H1 (cell line): ENCODE measurements at regions not wholly inside any gene's neighbourhood (a gene's known extent, or its start where the extent isn't known, plus 50 kb on each side); places are given as distances from the start of the nearest gene placed in this dataset.

Experiments used
- CTCF ChIA-PET: fragments of 300-600 bp; sonication (Branson Sonifier 250); formaldehyde crosslinking; loops from one replicate; lab custom pipeline; 2021; ENCODE audit not compliant: partially characterized antibody; lab: Charles Lee
- POLR2A ChIA-PET: fragments of 300-600 bp; sonication (Branson Sonifier 250); formaldehyde crosslinking; loops from one replicate; lab custom pipeline; 2021; ENCODE audit warnings: inconsistent platforms; ENCODE audit not compliant: partially characterized antibody; lab: Charles Lee
- DNase-seq, 2 experiments: peaks; one replicate each; pipeline versions ENCODE4 v3.0.0 to v3.0.0-alpha.2; 2010 to 2022; ENCODE audit warnings: low spot score in 2 of 2, low read depth in 1 of 2, mixed read lengths in 1 of 2
- FAIRE-seq: peaks from 2 replicates; lab custom pipeline; 2011; peaks lifted over from hg19 to GRCh38; lab: Jason Lieb, UNC
- H2AFZ ChIP-seq: 2 replicates; pipeline ENCODE4 v1.8.1; 2012; ENCODE audit warnings: low read length, inconsistent platforms
- H2AK5ac ChIP-seq: 2 replicates; pipeline ENCODE4 v1.6.1; 2013; ENCODE audit warnings: low read depth, low read length
- H2BK120ac ChIP-seq: replicated peaks from 2 replicates; pipeline ENCODE3; 2013; ENCODE audit warnings: low read depth, low read length, inconsistent platforms
- H2BK12ac ChIP-seq: 2 replicates; pipeline ENCODE4 v1.6.1; 2013; ENCODE audit warnings: low read depth, low read length
- H2BK15ac ChIP-seq: 2 replicates; pipeline ENCODE4 v1.6.1; 2013; ENCODE audit warnings: low read length
- H2BK20ac ChIP-seq: 2 replicates; pipeline ENCODE4 v1.6.1; 2013; ENCODE audit warnings: low read length
- H2BK5ac ChIP-seq: 2 replicates; pipeline ENCODE4 v1.6.1; 2013; ENCODE audit warnings: low read depth, low read length
- H3K14ac ChIP-seq: 2 replicates; pipeline ENCODE4 v1.6.1; 2013; ENCODE audit warnings: inconsistent platforms; ENCODE audit not compliant: insufficient read length
- H3K18ac ChIP-seq: 2 replicates; pipeline ENCODE4 v1.6.1; 2013; ENCODE audit warnings: low read length; ENCODE audit errors: extremely low read depth
- H3K23ac ChIP-seq: 2 replicates; pipeline ENCODE4 v1.6.1; 2013; ENCODE audit warnings: inconsistent platforms; ENCODE audit not compliant: insufficient read length
- H3K23me2 ChIP-seq: 2 replicates; pipeline ENCODE4 v1.6.1; 2013; ENCODE audit warnings: low read depth, low read length
- H3K27ac ChIP-seq: 2 replicates; pipeline ENCODE4 v1.6.1; 2011; ENCODE audit warnings: low read depth, low read length, inconsistent platforms
- H3K27me3 ChIP-seq, 4 experiments: replicated peaks in 1 of 4; 1 replicate in 1 of 4; 2 replicates in 3 of 4; pipeline versions ENCODE4 v1.6.1 to v1.8.1; 2011 to 2013; ENCODE audit warnings: low read length in 3 of 4, mild to moderate bottlenecking in 3 of 4, inconsistent platforms in 2 of 4, mixed read lengths in 2 of 4, moderate library complexity in 1 of 4; ENCODE audit not compliant: control insufficient read depth in 3 of 4, insufficient read depth in 3 of 4; ENCODE audit errors: extremely low read depth in 1 of 4
- H3K36me3 ChIP-seq, 4 experiments: 2 replicates each; pipeline versions ENCODE4 v1.6.1 to v1.8.1; 2011 to 2013; ENCODE audit warnings: mild to moderate bottlenecking in 4 of 4, low read length in 3 of 4, moderate library complexity in 2 of 4, control low read depth in 1 of 4, inconsistent platforms in 1 of 4; ENCODE audit not compliant: insufficient read depth in 4 of 4, control insufficient read depth in 2 of 4
- H3K4ac ChIP-seq: replicated peaks from 2 replicates; pipeline ENCODE3; 2013; ENCODE audit warnings: low read length, low read depth, mixed read lengths, inconsistent platforms; ENCODE audit not compliant: insufficient read length
- H3K4me1 ChIP-seq, 4 experiments: replicated peaks in 1 of 4; 1 replicate in 1 of 4; 2 replicates in 3 of 4; pipeline versions ENCODE4 v1.6.1 to v1.8.1; 2011 to 2013; ENCODE audit warnings: low read length in 3 of 4, inconsistent platforms in 2 of 4, mixed read lengths in 1 of 4; ENCODE audit not compliant: insufficient read depth in 4 of 4, control insufficient read depth in 3 of 4
- H3K4me2 ChIP-seq, 2 experiments: 2 replicates each; pipeline versions ENCODE4 v1.6.1 to v1.8.1; 2011 to 2013; ENCODE audit warnings: low read depth in 2 of 2, low read length in 2 of 2, control low read depth in 1 of 2, inconsistent platforms in 1 of 2, mild to moderate bottlenecking in 1 of 2; ENCODE audit not compliant: insufficient read depth in 1 of 2
- H3K4me3 ChIP-seq, 4 experiments: fragments of 200-600, 300-600 bp in 1 of 4; sonication (generic), shearing (Covaris generic), sonication (Bioruptor Twin) in 1 of 4; 2 replicates each; pipeline versions ENCODE4 v1.5.1 to v1.8.1; 2011 to 2016; ENCODE audit warnings: low read length in 4 of 4, low read depth in 3 of 4, control low read depth in 2 of 4, inconsistent platforms in 2 of 4, mild to moderate bottlenecking in 2 of 4, mixed read lengths in 1 of 4, moderate library complexity in 1 of 4; ENCODE audit not compliant: insufficient read depth in 2 of 4; ENCODE audit errors: extremely low read depth in 1 of 4
- H3K56ac ChIP-seq: replicated peaks from 2 replicates; pipeline ENCODE3; 2013; ENCODE audit warnings: low read depth, mild to moderate bottlenecking, mixed read lengths, low read length, inconsistent platforms; ENCODE audit not compliant: insufficient read length
- H3K79me1 ChIP-seq: 2 replicates; pipeline ENCODE4 v1.6.1; 2013; ENCODE audit warnings: low read depth, low read length, control low read depth
- H3K79me2 ChIP-seq, 2 experiments: 2 replicates each; pipeline versions ENCODE4 v1.6.1 to v1.8.1; 2012 to 2013; ENCODE audit warnings: low read length in 2 of 2, mild to moderate bottlenecking in 2 of 2, inconsistent platforms in 1 of 2; ENCODE audit not compliant: insufficient read depth in 2 of 2, control insufficient read depth in 1 of 2
- H3K9ac ChIP-seq, 4 experiments: replicated peaks in 1 of 4; 1 replicate in 1 of 4; 2 replicates in 3 of 4; pipeline versions ENCODE4 v1.6.1 to v1.8.1; 2011 to 2013; ENCODE audit warnings: low read depth in 3 of 4, low read length in 3 of 4, control low read depth in 2 of 4, mild to moderate bottlenecking in 2 of 4, moderate library complexity in 2 of 4, inconsistent platforms in 1 of 4; ENCODE audit errors: extremely low read depth in 1 of 4
- H3K9me3 ChIP-seq, 2 experiments: 2 replicates each; pipeline versions ENCODE4 v1.6.1 to v1.8.1; 2012 to 2013; ENCODE audit warnings: mild to moderate bottlenecking in 2 of 2, moderate library complexity in 2 of 2, control low read depth in 1 of 2, inconsistent platforms in 1 of 2, low read depth in 1 of 2, low read length in 1 of 2, mixed read lengths in 1 of 2; ENCODE audit not compliant: insufficient read depth in 2 of 2
- H4K20me1 ChIP-seq, 2 experiments: replicated peaks in 1 of 2; 2 replicates each; pipeline versions ENCODE3 to v1.8.1; 2011 to 2013; ENCODE audit warnings: inconsistent platforms in 2 of 2, low read length in 2 of 2, mild to moderate bottlenecking in 1 of 2; ENCODE audit not compliant: insufficient read depth in 2 of 2, control insufficient read depth in 1 of 2
- H4K5ac ChIP-seq: 2 replicates; pipeline ENCODE4 v1.6.1; 2013; ENCODE audit warnings: low read length, low read depth, mixed read lengths, inconsistent platforms; ENCODE audit not compliant: insufficient read length
- H4K8ac ChIP-seq: 2 replicates; pipeline ENCODE4 v1.8.0; 2013; ENCODE audit warnings: mild to moderate bottlenecking, moderate library complexity, low read length, inconsistent platforms; ENCODE audit not compliant: insufficient read depth; ENCODE audit errors: extremely low read depth
- H4K91ac ChIP-seq: replicated peaks from 2 replicates; pipeline ENCODE3; 2013; ENCODE audit warnings: low read length, mixed read lengths, inconsistent platforms; ENCODE audit not compliant: insufficient read length
- ASH2L ChIP-seq: fragments of 200-600, 300-600 bp; sonication (generic); IDR thresholded peaks from one replicate; pipeline ENCODE4 v1.7.1; 2017; ENCODE audit warnings: low read length
- CREB1 ChIP-seq: IDR thresholded peaks from 2 replicates; pipeline ENCODE4 v1.6.1; 2012; ENCODE audit warnings: inconsistent platforms
- CTCF ChIP-seq, 3 experiments: IDR thresholded peaks; 1 replicate in 2 of 3; 2 replicates in 1 of 3; pipeline versions ENCODE4 v1.5.1 to v1.6.1; 2011; ENCODE audit warnings: low read length in 3 of 3, mild to moderate bottlenecking in 3 of 3, inconsistent platforms in 2 of 3, low read depth in 1 of 3, moderate library complexity in 1 of 3; ENCODE audit not compliant: insufficient read depth in 1 of 3; ENCODE audit errors: control extremely low read depth in 1 of 3
- HDAC6 ChIP-seq: IDR thresholded peaks from one replicate; pipeline ENCODE4 v1.7.1; 2012; ENCODE audit warnings: low read depth, mild to moderate bottlenecking, inconsistent platforms, low read length, moderate library complexity
- KDM5A ChIP-seq: fragments of 200-600 bp; IDR thresholded peaks from 2 replicates; pipeline ENCODE4 v1.7.1; 2012; ENCODE audit warnings: mild to moderate bottlenecking, low read length, inconsistent platforms, mixed read lengths
- SUZ12 ChIP-seq: fragments of 200-600 bp; sonication (generic); IDR thresholded peaks from 2 replicates; pipeline ENCODE4 v1.6.1; 2012; ENCODE audit warnings: mild to moderate bottlenecking, inconsistent platforms, low read length, moderate library complexity, mixed read lengths
- TCF12 ChIP-seq: IDR thresholded peaks from 2 replicates; pipeline ENCODE4 v1.6.1; 2011; ENCODE audit warnings: low read depth, mild to moderate bottlenecking, low read length
- USF2 ChIP-seq: IDR thresholded peaks from 2 replicates; pipeline ENCODE4 v1.6.1; 2011; ENCODE audit warnings: low read length, improper control_type of control experiment
- WGBS, 2 experiments: shearing (Covaris generic) in 1 of 2; methylation state at CpG; one replicate each; pipeline versions ENCODE4 v1.1.6 to v1.1.7; 2013 to 2015; ENCODE audit warnings: low lambda C conversion rate in 2 of 2, mixed read lengths in 2 of 2, inconsistent platforms in 1 of 2, low coverage in 1 of 2, missing lambda C conversion rate in 1 of 2; ENCODE audit not compliant: insufficient replicate concordance in 2 of 2, insufficient coverage in 1 of 2, insufficient read length in 1 of 2; ENCODE audit errors: extremely low coverage in 1 of 2, missing lambda C conversion rate in 1 of 2; 5-methylcytosine and 5-hydroxymethylcytosine counted together

DNA sequence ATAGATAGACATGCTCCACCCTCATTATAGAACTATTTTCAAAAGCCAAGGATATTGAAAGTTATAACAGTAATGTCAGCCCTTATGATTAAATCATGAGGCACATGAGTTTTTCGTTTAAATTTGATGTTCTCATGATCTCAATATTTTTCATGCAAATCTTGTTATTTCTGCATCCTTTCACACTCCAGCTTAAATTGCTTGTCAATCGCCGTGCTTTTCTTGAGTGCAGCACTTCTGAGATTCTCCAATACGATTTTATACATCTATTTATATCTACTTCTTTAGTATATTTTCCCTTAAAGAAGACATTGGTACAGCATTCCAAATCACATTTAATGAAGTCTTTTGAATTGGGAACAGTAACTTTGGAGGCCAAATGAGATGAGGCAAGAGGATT, 171.2 kb upstream of the GBE1 start:
- no peak overlapping the region for H3K27ac ChIP-seq
- H3K4me3 ChIP-seq = no peak overlapping the region
- H2BK12ac ChIP-seq = no peak overlapping the region
- H2BK15ac ChIP-seq = no peak overlapping the region
- no peaks in the 10 kb centered on the region for H3K79me1 ChIP-seq
- H3K23ac ChIP-seq = no peak overlapping the region
- H3K18ac ChIP-seq = no peak overlapping the region
- H4K20me1 ChIP-seq = no peaks in the 10 kb centered on the region
- H2BK5ac ChIP-seq = no peak overlapping the region
- no peaks in the 10 kb centered on the region for H3K23me2 ChIP-seq
- H3K79me2 ChIP-seq = no peaks in the 10 kb centered on the region
- H3K9ac ChIP-seq = no peak overlapping the region
- H3K4ac ChIP-seq = no peak overlapping the region
- no peak overlapping the region for H2BK20ac ChIP-seq
- H4K8ac ChIP-seq = no peak overlapping the region
- WGBS, 2 experiments = 99% methylated on average over 4 of the region's 4 CpGs; no CpG with 5 or more reads in 1 of the 2 experiments
- no peak for TF ChIP-seq CTCF (IDR thresholded peaks at IDR 0.05; ENCODE audit: control extremely low read depth in 1 of 3, insufficient read depth in 1 of 3, low read depth in 1 of 3, low read length in 3 of 3)
- TF ChIP-seq SUZ12 = no peak
- no peak for TF ChIP-seq ASH2L
- no peak for TF ChIP-seq HDAC6
- TF ChIP-seq KDM5A = no peak
- no peak for TF ChIP-seq CREB1
- no peak for TF ChIP-seq USF2
- TF ChIP-seq TCF12 = no peak
- H2AFZ ChIP-seq = no peak overlapping the region
- POLR2A ChIA-PET = no interaction called here
- no peak for DNase-seq
- CTCF ChIA-PET = interaction anchor here (1.1 kb wide), 1 partner anchor 22 kb away, joined by 3 read pairs; no protein-coding TSS in a partner anchor
- H3K14ac ChIP-seq = no peak overlapping the region
- H4K5ac ChIP-seq = no peak overlapping the region
- H3K4me2 ChIP-seq = no peak overlapping the region
- H2BK120ac ChIP-seq = no peak overlapping the region
- H2AK5ac ChIP-seq = no peak overlapping the region
- no peak for FAIRE-seq
- H3K4me1 ChIP-seq = peaks cover 0 to 3% (median under 1%) of the 10 kb centered on the region in 4 experiments; a peak in 1 of 7 replicates
- no peaks in the 10 kb centered on the region for H3K36me3 ChIP-seq
- no peaks in the 10 kb centered on the region for H3K27me3 ChIP-seq
- no peaks in the 10 kb centered on the region for H3K9me3 ChIP-seq
- H3K56ac ChIP-seq = no peak overlapping the region
- H4K91ac ChIP-seq = no peak overlapping the region
